ENCODE measurements at regions not wholly inside any gene's neighbourhood (a gene's known extent, or its start where the extent isn't known, plus 50 kb on each side); places are given as distances from the start of the nearest gene placed in this dataset.

DNA sequence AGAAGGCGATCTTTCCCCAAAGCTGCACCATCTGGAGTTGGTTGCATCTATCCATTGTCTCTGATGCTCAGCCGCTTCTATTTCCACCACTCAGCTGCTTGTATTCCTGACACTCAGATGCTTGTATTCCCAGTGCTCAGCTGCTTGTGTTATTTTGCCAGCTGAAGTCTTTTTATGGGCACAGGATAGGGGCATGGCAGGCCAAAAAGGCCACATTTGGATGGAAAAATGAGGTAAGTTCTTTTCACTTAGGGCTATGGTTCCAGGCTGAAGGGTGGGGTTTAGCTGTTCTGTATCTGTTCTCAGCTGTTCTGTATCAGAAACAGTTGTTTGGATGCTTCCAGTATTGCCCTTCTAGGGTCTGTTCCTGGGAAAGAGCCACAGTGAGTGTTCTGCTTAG, 944.9 kb downstream of the QKI start:
- TF ChIP-seq, protein P1, sequence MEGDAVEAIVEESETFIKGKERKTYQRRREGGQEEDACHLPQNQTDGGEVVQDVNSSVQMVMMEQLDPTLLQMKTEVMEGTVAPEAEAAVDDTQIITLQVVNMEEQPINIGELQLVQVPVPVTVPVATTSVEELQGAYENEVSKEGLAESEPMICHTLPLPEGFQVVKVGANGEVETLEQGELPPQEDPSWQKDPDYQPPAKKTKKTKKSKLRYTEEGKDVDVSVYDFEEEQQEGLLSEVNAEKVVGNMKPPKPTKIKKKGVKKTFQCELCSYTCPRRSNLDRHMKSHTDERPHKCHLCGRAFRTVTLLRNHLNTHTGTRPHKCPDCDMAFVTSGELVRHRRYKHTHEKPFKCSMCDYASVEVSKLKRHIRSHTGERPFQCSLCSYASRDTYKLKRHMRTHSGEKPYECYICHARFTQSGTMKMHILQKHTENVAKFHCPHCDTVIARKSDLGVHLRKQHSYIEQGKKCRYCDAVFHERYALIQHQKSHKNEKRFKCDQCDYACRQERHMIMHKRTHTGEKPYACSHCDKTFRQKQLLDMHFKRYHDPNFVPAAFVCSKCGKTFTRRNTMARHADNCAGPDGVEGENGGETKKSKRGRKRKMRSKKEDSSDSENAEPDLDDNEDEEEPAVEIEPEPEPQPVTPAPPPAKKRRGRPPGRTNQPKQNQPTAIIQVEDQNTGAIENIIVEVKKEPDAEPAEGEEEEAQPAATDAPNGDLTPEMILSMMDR (IDR thresholded peaks at IDR 0.05; ENCODE audit: insufficient read depth, low read length, poor library complexity, severe bottlenecking), result no peak
- Histone ChIP-seq H3K36me3 (ENCODE audit: control insufficient read depth, insufficient read depth, low read length) (no peaks in the 10 kb centered on the region), H3K27me3 (ENCODE audit: control insufficient read depth, insufficient read depth, low read length) (no peaks in the 10 kb centered on the region), H3K4me3 (ENCODE audit: low read depth, low read length) (no peak overlapping the region)
- DNase-seq (ENCODE audit: low read depth), result no peak

DNA sequence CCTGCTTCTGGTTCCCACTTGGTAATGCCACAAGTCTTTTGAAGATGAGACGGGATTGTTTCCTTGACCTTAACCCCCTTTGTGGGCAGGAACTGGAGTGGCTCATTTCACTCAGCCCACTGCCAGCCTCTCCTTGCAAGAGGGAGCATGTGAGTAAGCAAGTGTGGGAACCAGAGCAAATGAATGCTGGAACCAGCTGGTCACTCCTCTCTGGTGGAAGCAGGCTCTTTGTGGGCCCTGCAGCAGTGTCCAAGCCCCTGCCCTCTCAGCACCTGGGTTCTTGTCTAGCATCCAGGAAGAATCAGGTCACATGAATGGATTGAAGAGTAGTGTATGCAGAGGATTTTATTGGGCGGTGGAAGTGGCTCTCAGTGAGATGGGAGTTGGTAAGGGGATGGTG, 944.5 kb downstream of the QKI start:
- H3K4me3 ChIP-seq (ENCODE audit: low read depth, low read length), result no peak overlapping the region
- H3K36me3 ChIP-seq (ENCODE audit: control insufficient read depth, insufficient read depth, low read length), result no peaks in the 10 kb centered on the region
- H3K27me3 ChIP-seq (ENCODE audit: control insufficient read depth, insufficient read depth, low read length), result no peaks in the 10 kb centered on the region
- TF ChIP-seq, protein P1 (IDR thresholded peaks at IDR 0.05; ENCODE audit: insufficient read depth, low read length, poor library complexity, severe bottlenecking), result no peak
- DNase-seq (ENCODE audit: low read depth), result no peak

DNA sequence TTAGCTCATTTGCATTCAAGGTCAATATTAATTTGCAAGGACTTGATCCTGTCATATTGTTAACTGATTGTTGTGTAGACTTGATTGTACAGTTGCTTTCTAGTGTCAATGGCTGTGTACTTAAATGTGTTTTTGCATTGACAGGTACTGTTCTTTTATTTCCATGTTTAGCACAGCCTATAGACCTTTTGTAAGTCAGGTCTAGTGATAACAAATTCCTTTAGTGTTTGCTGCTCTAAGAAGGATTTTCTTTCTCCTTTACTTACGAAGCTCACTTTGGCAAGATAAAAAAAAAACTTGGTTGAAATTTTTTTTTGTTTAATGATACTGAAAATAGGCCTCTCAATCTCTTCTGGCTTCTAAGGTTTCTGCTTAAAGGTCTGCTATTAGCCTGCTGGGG, 942.3 kb downstream of the QKI start:
- no peak overlapping the region for H3K4me3 ChIP-seq (ENCODE audit: low read depth, low read length)
- no peak for DNase-seq (ENCODE audit: low read depth)
- TF ChIP-seq, protein P1 (IDR thresholded peaks at IDR 0.05; ENCODE audit: insufficient read depth, low read length, poor library complexity, severe bottlenecking), result no peak
- H3K27me3 ChIP-seq (ENCODE audit: control insufficient read depth, insufficient read depth, low read length), result no peaks in the 10 kb centered on the region
- H3K36me3 ChIP-seq (ENCODE audit: control insufficient read depth, insufficient read depth, low read length), result no peaks in the 10 kb centered on the region

DNA sequence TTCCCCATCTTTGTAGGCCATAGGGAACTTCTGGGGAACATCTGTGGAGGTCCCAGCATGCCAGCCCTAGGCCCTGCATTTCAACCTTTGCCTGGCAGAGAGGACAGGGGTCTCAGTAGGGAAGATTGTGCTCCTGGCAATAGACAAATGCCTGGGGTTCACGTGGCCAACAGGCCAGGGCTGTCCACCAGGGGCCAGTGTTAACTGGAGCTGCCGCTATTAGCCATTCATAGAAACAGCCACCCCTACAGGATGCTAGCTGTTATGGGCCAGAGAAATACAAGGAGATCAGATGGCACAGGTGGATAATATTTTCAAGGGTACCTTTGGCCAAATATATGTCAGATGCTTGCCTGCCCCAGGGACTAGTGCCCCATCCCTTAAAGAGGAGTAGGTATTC, 932.9 kb downstream of the QKI start:
- Histone ChIP-seq H3K36me3 (ENCODE audit: control insufficient read depth, insufficient read depth, low read length) (no peaks in the 10 kb centered on the region), H3K4me3 (ENCODE audit: low read depth, low read length) (no peak overlapping the region), H3K27me3 (ENCODE audit: control insufficient read depth, insufficient read depth, low read length) (no peaks in the 10 kb centered on the region)
- no peak for DNase-seq (ENCODE audit: low read depth)
- TF ChIP-seq, protein P1 (IDR thresholded peaks at IDR 0.05; ENCODE audit: insufficient read depth, low read length, poor library complexity, severe bottlenecking), result no peak

DNA sequence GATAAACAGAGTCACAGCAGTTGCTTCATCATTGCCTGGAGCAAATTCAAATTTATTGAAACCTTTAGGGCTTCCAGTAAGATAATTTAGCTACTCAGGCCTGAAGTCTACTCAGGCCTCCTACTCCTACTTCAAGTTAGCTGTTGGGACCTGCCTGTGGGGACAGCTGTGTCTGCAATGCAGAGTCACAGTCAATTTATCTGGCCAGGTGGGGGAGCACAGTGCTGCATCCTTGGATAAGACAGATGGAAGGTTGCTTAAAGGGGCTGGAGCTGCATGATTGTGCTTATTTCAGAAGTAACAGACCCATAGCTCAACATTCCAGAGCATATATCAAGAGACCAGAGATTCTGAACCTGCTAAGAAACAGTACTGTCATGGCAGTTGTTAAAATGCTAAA, 932.1 kb downstream of the QKI start:
- Histone ChIP-seq H3K36me3 (ENCODE audit: control insufficient read depth, insufficient read depth, low read length) (no peaks in the 10 kb centered on the region), H3K4me3 (ENCODE audit: low read depth, low read length) (no peak overlapping the region), H3K27me3 (ENCODE audit: control insufficient read depth, insufficient read depth, low read length) (no peaks in the 10 kb centered on the region)
- DNase-seq (ENCODE audit: low read depth), result no peak
- TF ChIP-seq, protein P1 (IDR thresholded peaks at IDR 0.05; ENCODE audit: insufficient read depth, low read length, poor library complexity, severe bottlenecking), result no peak

DNA sequence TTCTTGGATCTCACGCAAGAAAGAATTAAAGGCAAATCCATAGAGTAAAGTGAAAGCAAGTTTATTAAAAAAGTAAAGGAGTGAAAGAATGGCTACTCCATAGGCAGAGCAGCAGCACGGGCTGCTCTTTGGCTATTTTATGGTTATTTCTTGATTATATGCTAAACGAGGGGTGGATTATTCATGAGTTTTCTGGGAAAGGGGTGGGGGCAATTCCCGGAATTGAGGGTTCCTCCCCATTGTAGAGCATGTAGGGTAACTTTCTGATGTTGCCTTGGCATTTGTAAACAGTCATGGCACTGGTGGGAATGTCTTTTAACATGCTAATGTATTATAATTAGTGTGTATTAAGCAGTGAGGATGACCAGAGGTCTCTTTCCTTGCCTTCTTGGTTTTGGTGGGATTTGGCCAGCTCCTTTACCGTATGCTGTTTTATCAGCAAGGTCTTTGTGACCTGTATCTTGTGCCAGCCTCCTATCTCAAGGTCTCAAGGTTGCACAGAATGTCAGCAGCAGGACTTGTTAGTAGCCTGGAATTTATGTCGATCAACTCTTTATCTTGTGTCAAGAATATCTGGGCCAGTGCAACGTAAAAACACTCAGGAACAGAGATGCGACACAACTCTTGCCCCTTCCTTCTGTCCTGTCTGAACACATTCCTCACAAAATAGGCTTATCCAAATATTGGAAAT, 931.4 kb downstream of the QKI start:
- TF ChIP-seq, protein P1 (IDR thresholded peaks at IDR 0.05; ENCODE audit: insufficient read depth, low read length, poor library complexity, severe bottlenecking), result no peak
- H3K27me3 ChIP-seq (ENCODE audit: control insufficient read depth, insufficient read depth, low read length), result no peaks in the 10 kb centered on the region
- no peaks in the 10 kb centered on the region for H3K36me3 ChIP-seq (ENCODE audit: control insufficient read depth, insufficient read depth, low read length)
- DNase-seq (ENCODE audit: low read depth), result no peak
- no peak overlapping the region for H3K4me3 ChIP-seq (ENCODE audit: low read depth, low read length)
